K562 (cell line): ENCODE measurements at regions not wholly inside any gene's neighbourhood (a gene's known extent, or its start where the extent isn't known, plus 50 kb on each side); places are given as distances from the start of the nearest gene placed in this dataset.

Experiments used
- ATAC-seq: fragments of 200-7000 bp; cut with Tn5 transposase; 3 replicates; pipeline ENCODE4 v1.9.1; 2020; ENCODE audit warnings: moderate library complexity
- BruUV-seq: library from RNA; stranded (reverse); fragments of 400-500 nt; replicated peaks from 2 replicates; lab custom pipeline; 2021; lab: Mats Ljungman, UMichigan
- CTCF ChIA-PET: fragments of 300-600 bp; formaldehyde crosslinking; extraction: SDS; loops from one replicate; lab custom pipeline; 2021; ENCODE audit warnings: low intra/inter-chr PET ratio; lab: Yijun Ruan, JAX
- POLR2A ChIA-PET: fragments of 300-600, 350-650 bp; sonication (Branson Sonifier 250); formaldehyde crosslinking; extraction: SDS; loops from one replicate; lab custom pipeline; 2021; ENCODE audit warnings: antibody characterized with exemption, inconsistent platforms; lab: Yijun Ruan, JAX
- DNase-seq, 4 experiments: peaks; one replicate each; pipeline versions ENCODE4 v3.0.0 to v3.0.0-alpha.2; 2011 to 2018; ENCODE audit warnings: low spot score in 3 of 4, mixed read lengths in 3 of 4; ENCODE audit errors: extremely low read depth in 1 of 4
- FAIRE-seq: peaks from 2 replicates; lab custom pipeline; 2011; peaks lifted over from hg19 to GRCh38; lab: Jason Lieb, UNC
- H2AFZ ChIP-seq: 2 replicates; pipeline ENCODE4 v1.6.0; 2011; ENCODE audit warnings: low read depth, low read length, control low read depth, inconsistent platforms
- H3K27ac ChIP-seq: fragments of 200-600 bp; 3 replicates; pipeline ENCODE4 v1.8.0; 2011; ENCODE audit warnings: low read depth, mild to moderate bottlenecking, control low read depth, inconsistent platforms, low read length, moderate library complexity, mixed read lengths; ENCODE audit errors: extremely low read depth
- H3K27me3 ChIP-seq, 2 experiments: fragments of 300-600 bp in 1 of 2; 2 replicates in 1 of 2; 3 replicates in 1 of 2; pipeline versions ENCODE4 v1.6.0 to v1.8.0; 2011; ENCODE audit warnings: inconsistent platforms in 2 of 2, low read length in 2 of 2, mild to moderate bottlenecking in 1 of 2, mixed read lengths in 1 of 2, moderate library complexity in 1 of 2; ENCODE audit not compliant: control insufficient read depth in 2 of 2, insufficient read depth in 2 of 2
- H3K36me3 ChIP-seq: fragments of 300-600 bp; 3 replicates; pipeline ENCODE4 v1.8.0; 2011; ENCODE audit warnings: mild to moderate bottlenecking, low read length, inconsistent platforms; ENCODE audit not compliant: control insufficient read depth, insufficient read depth
- H3K4me1 ChIP-seq, 2 experiments: fragments of 200-600 bp in 1 of 2; replicated peaks in 1 of 2; 2 replicates in 1 of 2; 3 replicates in 1 of 2; pipeline versions ENCODE4 v1.5.1 to v1.8.0; 2011; ENCODE audit warnings: inconsistent platforms in 2 of 2, low read length in 2 of 2, mild to moderate bottlenecking in 1 of 2, mixed read lengths in 1 of 2, moderate library complexity in 1 of 2; ENCODE audit not compliant: control insufficient read depth in 2 of 2, insufficient read depth in 2 of 2
- H3K4me2 ChIP-seq: 2 replicates; pipeline ENCODE4 v1.6.1; 2011; ENCODE audit warnings: low read length, control low read depth, inconsistent platforms, mixed read lengths; ENCODE audit not compliant: insufficient read depth
- H3K4me3 ChIP-seq: fragments of 200-600 bp; sonication (generic), shearing (Covaris generic); 2 replicates; pipeline ENCODE4 v1.5.1; 2016; ENCODE audit warnings: control low read depth, inconsistent platforms
- H3K79me2 ChIP-seq: fragments of 200-600 bp; 3 replicates; pipeline ENCODE4 v1.8.0; 2011; ENCODE audit warnings: low read length, inconsistent platforms; ENCODE audit not compliant: control insufficient read depth, insufficient read depth
- H3K9ac ChIP-seq, 2 experiments: 2 replicates each; pipeline versions ENCODE4 v1.6.0 to v1.6.1; 2011; ENCODE audit warnings: low read depth in 2 of 2, low read length in 2 of 2, control low read depth in 1 of 2, inconsistent platforms in 1 of 2, mild to moderate bottlenecking in 1 of 2, mixed read lengths in 1 of 2; ENCODE audit not compliant: insufficient read depth in 1 of 2
- H3K9me1 ChIP-seq: one replicate; pipeline ENCODE4 v1.6.0; 2011; ENCODE audit warnings: inconsistent platforms, mild to moderate bottlenecking, low read length, moderate library complexity; ENCODE audit not compliant: control insufficient read depth, insufficient read depth
- H3K9me3 ChIP-seq: replicated peaks from 2 replicates; pipeline ENCODE4 v1.5.1; 2011; ENCODE audit warnings: low read depth, low read length, inconsistent platforms; ENCODE audit not compliant: control insufficient read depth, insufficient read depth
- H4K20me1 ChIP-seq: replicated peaks from 2 replicates; pipeline ENCODE4 v1.6.1; 2011; ENCODE audit warnings: low read length, inconsistent platforms, mixed read lengths; ENCODE audit not compliant: control insufficient read depth, insufficient read depth
- CBX2 ChIP-seq: fragments of 200-600 bp; sonication (generic); IDR thresholded peaks from one replicate; pipeline ENCODE4 v1.6.1; 2012; ENCODE audit warnings: mild to moderate bottlenecking, low read length, inconsistent platforms; ENCODE audit not compliant: insufficient read depth, poor library complexity, severe bottlenecking
- FOXK1 ChIP-seq: sonication (generic); formaldehyde crosslinking; IDR thresholded peaks from 2 replicates; pipeline ENCODE4 v1.8.0; 2022; ENCODE audit warnings: missing genetic modification reagents, mild to moderate bottlenecking, borderline replicate concordance
- GABPB1 ChIP-seq: sonication (generic); formaldehyde crosslinking; IDR thresholded peaks from 2 replicates; pipeline ENCODE4 v1.8.0; 2022; ENCODE audit warnings: mild to moderate bottlenecking, missing genetic modification reagents
- RBM34 ChIP-seq: fragments of 200-400 bp; formaldehyde crosslinking; IDR thresholded peaks from 2 replicates; pipeline ENCODE4 v1.6.1; 2018; ENCODE audit warnings: low read length, borderline replicate concordance; ENCODE audit not compliant: insufficient read depth
- TARDBP ChIP-seq: fragments of 450-650 bp; IDR thresholded peaks from 2 replicates; pipeline ENCODE4 v1.6.1; 2016
- USF2 ChIP-seq: sonication (generic); formaldehyde crosslinking; IDR thresholded peaks from 2 replicates; pipeline ENCODE4 v1.5.0; 2020; ENCODE audit warnings: missing genetic modification reagents
- ZHX1 ChIP-seq: fragments of 150-350 bp; conservative IDR thresholded peaks from 2 replicates; pipeline ENCODE4 v1.6.1; 2014; ENCODE audit warnings: low read length
- WGBS: fragments of 100-300 bp; shearing (Covaris generic); methylation state at CpG from one replicate; pipeline ENCODE4 v1.1.6; 2016; ENCODE audit warnings: low coverage, mixed read lengths; ENCODE audit not compliant: insufficient coverage; ENCODE audit errors: missing lambda C conversion rate; 5-methylcytosine and 5-hydroxymethylcytosine counted together
- in situ Hi-C: fragments of 300-500 bp; cut with MboI; formaldehyde crosslinking; loops from 4 replicates; pipeline ENCODE4 v1.15.0; 2018; ENCODE audit warnings: inconsistent platforms, mixed read lengths
- intact Hi-C: fragments of 100-400 bp; cut with micrococcal nuclease; formaldehyde crosslinking; loops from 2 replicates; pipeline ENCODE4 v1.14.2; 2022

GRCh38 chr1:55423376-55423775, 208.2 kb upstream of the USP24 start:
- Histone ChIP-seq H3K4me1 (no peaks in the 10 kb centered on the region; a peak in 1 of 5 replicates), H3K9me3 (no peaks in the 10 kb centered on the region), H2AFZ (no peak overlapping the region), H3K4me2 (no peak overlapping the region), H3K27ac (no peak overlapping the region), H3K9me1 (no peaks in the 10 kb centered on the region), H3K4me3 (no peak overlapping the region), H3K9ac (no peak overlapping the region), H3K36me3 (no peaks in the 10 kb centered on the region), H4K20me1 (no peaks in the 10 kb centered on the region), H3K79me2 (no peaks in the 10 kb centered on the region), H3K27me3 (no peaks in the 10 kb centered on the region; a peak in 2 of 5 replicates)
- ATAC-seq, result no peak
- WGBS, result 0% methylated on average over 1 of the region's 1 CpG
- CTCF ChIA-PET, result no interaction called here
- POLR2A ChIA-PET, result interaction anchor here (1.0 kb wide), 1 partner anchor 42 kb away, joined by 3 read pairs; no protein-coding TSS in a partner anchor
- in situ Hi-C loops, result no loop called here
- no peak for DNase-seq
- no peak for TF ChIP-seq TARDBP
- TF ChIP-seq CBX2, result no peak
- TF ChIP-seq USF2 (CRISPR knock-in tag), result no peak
- no peak for TF ChIP-seq GABPB1 (CRISPR knock-in tag)
- no peak for TF ChIP-seq ZHX1
- no peak for TF ChIP-seq FOXK1 (CRISPR knock-in tag)
- TF ChIP-seq RBM34, result no peak
- no TSS peak for BruUV-seq
- no peak for FAIRE-seq
- intact Hi-C loops, result no loop called here
